MCF 10A (cell line): ENCODE measurements at regions not wholly inside any gene's neighbourhood (a gene's known extent, or its start where the extent isn't known, plus 50 kb on each side); places are given as distances from the start of the nearest gene placed in this dataset.

Experiments used
- BruUV-seq: library from RNA; stranded (reverse); fragments of 400-500 nt; replicated peaks from 2 replicates; lab custom pipeline; 2021; lab: Mats Ljungman, UMichigan
- CTCF ChIA-PET: fragments of 300-600 bp; sonication (Branson Sonifier 250); formaldehyde crosslinking; extraction: SDS; loops from one replicate; lab custom pipeline; 2021; ENCODE audit warnings: antibody characterized with exemption, inconsistent platforms; lab: Yijun Ruan, JAX
- POLR2A ChIA-PET: fragments of 300-600, 350-650 bp; sonication (Branson Sonifier 250); formaldehyde crosslinking; extraction: SDS; loops from one replicate; lab custom pipeline; 2020; ENCODE audit warnings: antibody characterized with exemption, inconsistent platforms; lab: Yijun Ruan, JAX
- DNase-seq: peaks from one replicate; pipeline ENCODE4 v3.0.0-alpha.2; 2018; ENCODE audit not compliant: unreplicated experiment
- H3K27ac Mint-ChIP-seq: one replicate; pipeline ENCODE4 v1.8.0; 2022; ENCODE audit warnings: mild to moderate bottlenecking, low read depth, mixed read lengths; ENCODE audit not compliant: unreplicated experiment
- H3K27me3 Mint-ChIP-seq: one replicate; pipeline ENCODE4 v1.8.0; 2022; ENCODE audit warnings: mixed read lengths; ENCODE audit not compliant: insufficient read depth, unreplicated experiment
- H3K36me3 Mint-ChIP-seq: one replicate; pipeline ENCODE4 v1.8.0; 2022; ENCODE audit warnings: mild to moderate bottlenecking, moderate library complexity, mixed read lengths; ENCODE audit not compliant: insufficient read depth, unreplicated experiment
- H3K4me1 Mint-ChIP-seq: one replicate; pipeline ENCODE4 v1.8.0; 2022; ENCODE audit warnings: mixed read lengths; ENCODE audit not compliant: insufficient read depth, unreplicated experiment
- H3K4me3 Mint-ChIP-seq: one replicate; pipeline ENCODE4 v1.8.0; 2022; ENCODE audit warnings: mild to moderate bottlenecking, moderate library complexity, mixed read lengths; ENCODE audit not compliant: unreplicated experiment
- H3K9me3 Mint-ChIP-seq: one replicate; pipeline ENCODE4 v1.8.0; 2022; ENCODE audit warnings: mixed read lengths; ENCODE audit not compliant: unreplicated experiment
- CTCF ChIP-seq: fragments of 200-600 bp; IDR thresholded peaks from one replicate; pipeline ENCODE4 v1.8.0; 2022; ENCODE audit warnings: antibody characterized with exemption, mild to moderate bottlenecking; ENCODE audit not compliant: unreplicated experiment
- intact Hi-C: fragments of 100-400 bp; cut with micrococcal nuclease; formaldehyde crosslinking; loops from 2 replicates; pipeline ENCODE4 v1.14.1; 2022

- ChIA-PET POLR2A (interaction anchor here (1.1 to 2.3 kb wide), 2 partner anchors 30 to 208 kb away, joined by 3 to 13 read pairs; no protein-coding TSS in a partner anchor), CTCF (interaction anchor here (0.5 to 5.1 kb wide), 40 partner anchors 8 to 805 kb away, joined by 3 to 166 read pairs (median 4); no protein-coding TSS in a partner anchor)
- Mint-ChIP-seq H3K4me1 (no peaks in the 10 kb centered on the region), H3K27ac (no peak overlapping the region), H3K36me3 (no peaks in the 10 kb centered on the region), H3K27me3 (no peaks in the 10 kb centered on the region), H3K9me3 (no peaks in the 10 kb centered on the region), H3K4me3 (no peak overlapping the region)
- intact Hi-C loops, result loop anchor here (1.0 kb wide), 2 partner anchors 208 to 506 kb away; no protein-coding TSS in a partner anchor
- DNase-seq, result no peak
- no peak for TF ChIP-seq CTCF
- no TSS peak for BruUV-seq
Observed at GRCh38 chr11:112795911-112796649, 165.1 kb upstream of the NCAM1 start.

- CTCF ChIA-PET, result interaction anchor here (0.5 to 5.1 kb wide), 11 partner anchors 10 to 493 kb away, joined by 3 to 166 read pairs (median 5); no protein-coding TSS in a partner anchor
- no peak for DNase-seq
- H3K27me3 Mint-ChIP-seq, result no peaks in the 10 kb centered on the region
- H3K9me3 Mint-ChIP-seq, result no peaks in the 10 kb centered on the region
- TF ChIP-seq CTCF, result no peak
- no peaks in the 10 kb centered on the region for H3K4me1 Mint-ChIP-seq
- H3K27ac Mint-ChIP-seq, result no peak overlapping the region
- POLR2A ChIA-PET, result interaction anchor here (0.5 to 0.6 kb wide), 2 partner anchors 211 to 299 kb away, joined by 3 read pairs; no protein-coding TSS in a partner anchor
- no peaks in the 10 kb centered on the region for H3K36me3 Mint-ChIP-seq
- H3K4me3 Mint-ChIP-seq, result no peak overlapping the region
- no TSS peak for BruUV-seq
- intact Hi-C loops, result no loop called here
Observed at GRCh38 chr11:112797092-112797491, 164.1 kb upstream of the NCAM1 start.

GRCh38 chr11:112797648-112798293 lies 163.4 kb upstream of the NCAM1 start:
- POLR2A ChIA-PET, result interaction anchor here (0.5 to 1.2 kb wide), 5 partner anchors 185 to 539 kb away, joined by 3 to 4 read pairs (median 3); no protein-coding TSS in a partner anchor
- no peaks in the 10 kb centered on the region for H3K36me3 Mint-ChIP-seq
- no peak overlapping the region for H3K27ac Mint-ChIP-seq
- BruUV-seq, result no TSS peak
- H3K9me3 Mint-ChIP-seq, result no peaks in the 10 kb centered on the region
- intact Hi-C loops, result loop anchor here (1.0 kb wide), 2 partner anchors 317 to 492 kb away; no protein-coding TSS in a partner anchor
- peak; percentile 62 for TF ChIP-seq CTCF
- CTCF ChIA-PET, result interaction anchor here (0.5 to 5.1 kb wide), 25 partner anchors 10 to 759 kb away, joined by 3 to 166 read pairs (median 4); no protein-coding TSS in a partner anchor
- peak; percentile 59 for DNase-seq
- no peak overlapping the region for H3K4me3 Mint-ChIP-seq
- H3K4me1 Mint-ChIP-seq, result no peaks in the 10 kb centered on the region
- H3K27me3 Mint-ChIP-seq, result no peaks in the 10 kb centered on the region
